ENCODE measurements at regions not wholly inside any gene's neighbourhood (a gene's known extent, or its start where the extent isn't known, plus 50 kb on each side); places are given as distances from the start of the nearest gene placed in this dataset.

DNA sequence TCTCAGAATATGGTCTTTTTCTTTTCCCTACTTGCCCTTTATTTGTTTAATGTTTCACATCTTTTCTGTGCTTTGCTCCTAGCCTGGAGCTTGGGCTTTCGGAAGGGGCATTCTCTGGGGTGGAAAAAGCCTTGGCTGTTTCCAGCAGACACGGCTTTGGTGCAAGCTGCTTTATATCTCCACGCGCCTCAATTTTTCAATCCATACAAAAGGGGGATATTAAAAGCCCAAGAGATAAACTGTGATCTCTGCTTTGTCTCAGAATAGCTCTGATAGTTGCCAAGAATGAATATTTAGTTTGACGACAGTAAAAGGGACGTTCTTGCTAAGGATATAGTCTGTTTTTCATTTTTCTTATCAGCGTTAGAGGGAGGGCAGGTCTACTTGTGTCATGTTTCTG, 194.0 kb upstream of the KIRREL3 start:
- no peak for DNase-seq

DNA sequence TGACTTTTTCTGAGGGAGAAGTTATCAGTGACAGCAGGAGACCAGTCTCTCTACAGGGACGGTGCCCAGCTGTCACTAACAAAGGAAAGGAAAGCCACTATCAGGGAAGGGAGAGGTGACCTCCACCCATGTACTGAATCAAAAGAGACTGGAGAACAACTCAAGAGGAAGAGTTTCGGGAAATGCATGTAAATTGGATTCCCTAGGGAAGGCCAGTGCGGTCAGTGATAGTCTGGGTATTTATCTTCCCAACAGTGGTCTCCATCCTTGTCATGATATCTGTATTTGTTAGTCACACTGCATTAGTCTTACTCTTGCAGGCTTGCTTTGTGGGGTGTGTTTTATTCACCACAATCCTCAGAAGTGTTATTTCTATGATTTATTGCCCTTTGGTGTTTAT, 193.4 kb upstream of the KIRREL3 start:
- no peak for DNase-seq

DNA sequence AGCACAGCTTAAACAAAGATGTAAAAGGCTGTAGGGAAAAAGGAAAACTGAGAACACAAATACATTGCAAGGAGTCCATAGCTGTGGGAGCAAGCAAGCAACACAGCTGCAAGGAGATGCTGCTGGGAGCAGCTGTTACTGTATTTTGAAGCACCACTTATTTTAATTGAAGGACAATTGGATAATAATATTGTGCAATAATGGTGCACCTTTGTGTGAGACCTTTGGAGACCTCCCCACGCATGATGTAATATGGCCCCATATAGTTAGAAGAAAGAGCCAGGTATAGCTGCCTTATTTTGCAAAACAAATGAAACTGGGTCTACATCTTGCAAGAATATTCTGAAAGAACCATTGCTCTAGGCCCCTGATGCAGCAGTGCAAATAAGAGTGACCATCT, 191.1 kb upstream of the KIRREL3 start:
- no peak for DNase-seq

DNA sequence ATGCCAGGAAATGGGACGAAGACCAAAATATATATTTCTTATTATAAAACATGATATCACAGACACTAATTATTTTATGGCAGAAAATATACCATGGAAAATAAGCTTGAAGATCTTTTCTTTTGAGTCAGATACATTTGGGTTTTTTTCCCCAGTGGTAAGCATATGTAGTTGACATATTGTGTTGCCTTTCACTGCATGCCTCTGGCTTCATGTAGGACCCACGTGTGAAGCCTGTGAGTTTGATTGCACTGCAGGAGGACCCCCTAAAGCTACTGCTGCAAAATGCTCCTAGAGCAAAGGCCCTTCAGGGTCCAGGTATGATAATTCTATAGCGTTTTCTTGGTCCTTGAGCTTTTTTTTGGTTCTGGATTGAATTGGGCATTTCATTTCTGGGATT, 190.7 kb upstream of the KIRREL3 start:
- DNase-seq, result no peak

DNA sequence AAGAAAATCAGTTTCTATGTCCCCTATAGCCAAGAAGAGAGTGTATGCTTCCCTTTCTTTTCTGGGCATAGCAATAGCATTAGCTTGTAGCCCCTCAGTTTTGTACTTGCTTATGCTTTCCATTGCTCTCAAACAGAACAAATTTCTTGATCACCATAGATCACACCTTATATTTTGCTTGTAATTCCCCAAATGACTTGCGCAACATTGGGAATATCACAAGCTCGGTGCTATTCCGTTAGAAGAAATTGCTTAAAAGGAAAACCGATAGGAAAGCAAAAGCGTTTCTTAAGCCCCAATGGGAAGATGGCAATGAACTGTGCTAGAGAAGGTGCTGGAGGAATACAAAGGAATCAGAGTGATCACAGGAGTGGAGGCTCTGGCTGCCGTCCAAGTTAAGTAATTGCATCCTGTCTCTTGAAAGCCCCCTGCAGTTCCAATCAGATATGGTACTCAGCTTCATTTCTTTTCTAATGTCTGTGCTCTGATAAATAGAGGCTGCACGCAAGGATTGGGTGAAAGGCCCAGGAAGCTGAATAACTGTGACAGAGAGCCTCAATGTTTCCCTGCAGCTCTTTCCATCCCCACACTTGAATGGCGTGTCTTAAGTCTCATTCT, 182.1 kb upstream of the KIRREL3 start:
- DNase-seq, result no peak

DNA sequence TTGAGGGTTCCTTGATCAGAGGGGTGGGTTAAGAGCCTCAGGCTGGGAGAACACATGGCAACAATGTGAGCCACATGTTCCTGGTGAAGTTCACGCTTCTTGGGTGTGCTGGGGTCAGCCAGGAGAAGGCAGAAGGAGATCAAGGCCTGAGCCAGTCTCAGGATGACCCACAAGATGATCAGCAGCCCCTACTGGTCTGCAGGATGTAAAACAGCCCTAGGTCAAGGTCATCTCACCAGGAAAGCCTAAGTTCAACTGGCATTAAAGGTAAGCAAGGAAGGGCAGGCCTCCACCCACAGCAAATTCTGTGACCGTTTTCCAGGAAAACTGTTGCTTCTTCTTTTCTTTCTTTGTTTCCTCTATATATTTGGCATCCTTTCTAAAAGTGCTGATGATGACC, 156.7 kb upstream of the KIRREL3 start:
- no peak for DNase-seq

DNA sequence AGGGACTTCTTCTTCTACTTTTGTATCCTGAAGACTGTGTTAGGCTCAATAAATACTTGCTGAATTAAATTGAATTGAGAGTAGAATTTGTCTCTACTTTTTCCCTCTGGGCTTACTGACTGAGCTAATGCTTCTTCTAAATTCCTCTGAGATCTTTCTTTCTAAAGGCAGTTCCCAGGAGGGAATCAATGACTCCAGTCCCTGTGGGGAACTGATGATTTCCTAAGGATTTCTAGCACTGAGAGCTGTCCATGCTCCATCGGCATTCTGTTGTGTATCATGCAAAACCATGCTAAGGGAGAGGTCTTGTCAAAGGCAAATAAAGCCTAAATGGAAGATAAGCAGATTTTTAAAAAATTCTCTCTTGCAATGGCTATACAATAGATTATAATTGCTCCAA, 148.8 kb upstream of the KIRREL3 start:
- no peak for DNase-seq

DNA sequence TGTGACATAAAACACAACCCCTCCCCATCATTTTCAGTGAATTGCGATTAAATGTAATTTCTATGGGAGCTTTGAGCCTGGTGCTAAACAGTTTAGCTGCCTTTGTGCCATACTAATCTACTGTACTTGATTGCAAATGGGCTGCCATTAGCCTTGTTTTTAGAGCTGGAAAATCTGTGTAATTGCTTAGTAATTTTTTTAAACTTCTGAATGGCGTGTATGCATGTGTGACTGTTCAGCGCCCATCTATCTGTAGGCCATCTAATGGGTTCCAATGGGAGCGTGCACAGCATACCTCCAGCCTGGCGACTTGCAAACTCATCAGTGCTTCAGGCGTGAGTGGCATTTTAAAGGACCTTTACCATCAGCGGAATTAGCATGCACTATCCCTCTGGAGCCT, 142.7 kb upstream of the KIRREL3 start:
- DNase-seq, result no peak

DNA sequence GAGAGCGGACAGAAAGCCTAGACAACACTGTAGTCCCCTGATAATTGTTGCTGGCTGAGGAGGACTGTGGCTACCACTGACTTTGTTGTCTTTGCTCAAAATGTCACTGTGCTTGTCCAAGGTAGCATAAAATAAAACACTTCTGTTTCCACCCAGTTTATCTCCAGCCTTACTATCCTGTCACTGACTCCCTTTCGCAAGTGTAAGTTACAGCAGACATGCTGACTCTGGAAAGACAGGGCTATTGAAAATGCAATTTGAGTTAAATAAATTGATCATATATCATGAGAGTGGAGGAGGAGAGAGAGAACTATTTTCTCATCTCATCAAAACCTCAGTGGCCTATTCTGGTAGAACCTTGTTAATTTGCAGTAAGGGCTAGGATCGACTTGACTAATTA, 138.0 kb upstream of the KIRREL3 start:
- DNase-seq, result no peak

DNA sequence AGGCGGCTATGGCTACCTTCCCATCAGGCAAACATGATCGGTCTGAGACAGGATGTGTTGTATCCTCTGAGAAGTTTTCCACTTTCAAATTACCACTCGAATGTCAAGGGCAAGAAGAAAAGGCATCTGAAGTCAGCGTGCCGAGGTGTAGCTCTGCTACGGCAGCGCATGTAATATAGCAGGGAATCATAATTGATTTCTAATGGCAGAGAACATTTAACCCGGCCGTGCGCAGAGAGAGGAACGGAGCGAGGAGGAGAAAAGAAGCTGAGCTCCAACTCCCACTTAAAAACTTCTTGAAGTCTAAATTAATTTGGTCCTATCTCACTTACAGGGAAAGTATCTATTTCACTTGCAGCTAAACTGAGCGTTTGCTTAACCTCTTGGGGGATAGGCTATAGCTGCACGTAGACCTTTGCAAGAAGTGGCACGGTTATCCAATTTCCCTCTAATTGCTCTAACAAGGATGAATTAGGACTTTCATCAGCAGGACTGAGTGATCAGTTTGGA, 137.3 kb upstream of the KIRREL3 start:
- DNase-seq, result no peak

DNA sequence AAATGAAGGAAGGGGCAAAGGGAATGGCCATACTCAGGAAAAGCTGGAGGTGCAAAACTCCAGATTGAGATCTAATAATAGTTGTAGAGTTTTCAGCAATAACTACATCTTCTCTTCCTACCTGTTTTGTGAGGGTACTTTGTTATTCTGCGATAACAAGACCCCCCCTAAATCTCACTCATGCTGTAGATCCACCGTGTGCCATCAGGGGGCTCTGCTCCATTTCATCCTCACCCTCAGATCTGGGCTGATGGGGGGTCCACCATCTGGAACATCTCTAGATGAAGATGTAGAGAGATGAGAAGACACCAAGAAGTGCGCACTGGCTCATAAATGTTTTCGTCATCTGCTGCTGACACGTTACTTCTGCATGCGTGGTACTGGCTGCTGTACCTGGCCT, 135.9 kb upstream of the KIRREL3 start:
- no peak for DNase-seq

DNA sequence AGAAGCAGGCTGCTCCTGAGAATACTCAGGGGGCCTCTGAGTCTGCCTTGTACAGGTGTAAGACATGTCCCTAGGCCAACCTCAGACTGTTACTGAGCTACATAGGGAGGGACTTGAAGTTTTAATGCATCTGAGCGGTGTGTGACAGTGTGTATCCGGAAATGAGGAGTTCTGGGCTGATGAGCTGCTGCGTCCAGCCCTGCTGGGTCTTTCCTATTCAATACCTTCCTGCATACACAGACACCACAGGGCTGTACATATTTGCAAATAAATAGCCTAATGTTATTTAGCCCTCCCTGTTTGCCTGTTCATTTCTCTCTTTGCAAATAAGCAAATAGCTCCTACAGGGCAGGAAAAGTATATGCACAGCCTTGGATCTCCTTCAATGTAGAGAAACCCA, 134.7 kb upstream of the KIRREL3 start:
- DNase-seq, result no peak

DNA sequence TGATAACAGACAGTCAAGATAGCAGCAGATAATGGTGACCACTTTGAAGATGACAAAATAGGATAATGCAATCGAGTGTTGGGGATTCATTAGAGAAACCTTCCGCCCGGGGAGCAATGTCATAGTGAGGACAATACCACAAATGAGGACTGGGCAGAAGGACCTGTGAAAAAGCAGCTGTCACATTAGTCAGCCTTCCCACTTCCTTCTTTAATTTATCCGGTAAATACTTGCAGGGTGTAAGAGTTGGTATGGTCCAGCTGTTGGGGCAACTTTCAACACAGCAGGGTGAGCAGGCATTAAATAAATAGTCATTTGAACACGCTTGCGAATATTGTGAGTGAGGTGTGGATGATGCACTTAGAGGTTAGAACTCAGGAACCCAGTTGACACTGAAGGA, 132.5 kb upstream of the KIRREL3 start:
- no peak for DNase-seq

DNA sequence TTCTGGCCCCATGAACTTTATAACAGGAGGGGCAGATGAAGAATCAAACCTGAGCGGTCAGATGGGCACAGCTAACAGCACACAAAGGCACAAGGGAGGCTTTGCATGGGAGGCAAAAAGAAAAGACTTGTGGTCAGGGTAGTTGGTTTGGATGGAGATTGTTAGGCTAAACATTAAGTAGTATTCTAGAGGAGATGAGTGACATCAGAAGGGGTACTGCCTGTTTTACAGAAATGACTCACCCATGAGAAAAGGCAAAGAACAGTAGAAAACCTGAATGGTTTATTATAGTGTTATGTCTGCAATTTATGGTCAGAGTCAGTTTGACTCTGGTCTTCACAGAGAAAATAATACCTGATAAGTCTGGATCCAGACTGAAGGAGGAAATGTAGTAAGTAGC, 129.8 kb upstream of the KIRREL3 start:
- no peak for DNase-seq

DNA sequence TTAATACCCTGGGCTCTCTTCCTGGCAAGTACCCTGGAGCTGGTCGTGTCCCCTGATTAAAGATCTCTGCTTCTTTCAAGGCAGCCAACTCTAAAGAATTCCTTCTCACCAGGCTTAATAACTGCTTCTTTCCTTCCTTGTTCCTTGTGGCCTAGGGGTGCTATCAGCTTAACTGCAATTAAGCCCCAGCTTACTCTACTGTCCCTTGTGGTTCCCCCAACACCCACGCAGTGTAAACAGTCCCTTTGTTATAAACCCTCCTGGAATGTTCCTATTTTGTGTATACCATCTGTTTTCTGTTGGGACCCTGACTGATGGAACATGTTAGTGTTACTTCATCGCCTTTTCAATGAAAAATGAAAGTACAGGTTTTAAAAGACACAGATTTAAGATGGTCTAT, 126.4 kb upstream of the KIRREL3 start:
- no peak for DNase-seq

DNA sequence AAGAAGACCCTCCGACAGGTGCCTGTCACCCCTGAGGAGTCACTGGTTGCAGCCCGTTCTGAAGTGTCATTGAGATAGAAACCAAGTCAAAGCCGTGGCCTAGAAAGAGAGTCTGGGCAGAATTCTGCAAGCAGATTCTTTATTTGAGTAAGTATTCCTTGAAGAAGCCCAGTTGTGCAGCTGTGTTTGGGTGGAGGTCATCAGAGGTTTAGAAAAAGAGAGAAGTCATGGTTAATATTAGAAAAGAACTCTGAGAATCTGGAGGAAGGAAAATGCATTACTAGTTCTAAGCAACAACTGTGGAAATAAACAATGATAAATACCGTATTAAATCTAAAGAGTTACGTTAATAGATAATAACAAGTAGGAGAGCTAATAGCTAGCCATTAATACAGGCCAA, 118.8 kb upstream of the KIRREL3 start:
- DNase-seq, result no peak

DNA sequence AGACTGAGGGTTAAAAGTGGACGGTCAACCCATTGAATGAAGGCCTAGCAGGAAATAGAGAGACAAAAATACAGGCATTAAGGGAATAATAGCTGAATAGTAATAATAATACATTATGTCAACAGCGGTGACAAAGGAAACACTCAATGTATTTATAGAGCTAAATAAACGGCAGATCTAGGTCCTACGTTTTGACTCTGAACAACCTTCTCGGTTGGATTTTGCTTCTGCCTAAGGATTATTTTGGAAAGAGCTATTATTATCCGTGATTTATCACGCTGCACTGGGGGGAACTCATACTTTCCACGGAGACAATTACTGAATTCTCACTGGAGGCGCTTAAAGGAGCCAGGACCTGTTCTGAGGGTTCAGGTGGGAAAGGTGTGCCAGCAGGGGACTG, 118.2 kb upstream of the KIRREL3 start:
- no peak for DNase-seq

DNA sequence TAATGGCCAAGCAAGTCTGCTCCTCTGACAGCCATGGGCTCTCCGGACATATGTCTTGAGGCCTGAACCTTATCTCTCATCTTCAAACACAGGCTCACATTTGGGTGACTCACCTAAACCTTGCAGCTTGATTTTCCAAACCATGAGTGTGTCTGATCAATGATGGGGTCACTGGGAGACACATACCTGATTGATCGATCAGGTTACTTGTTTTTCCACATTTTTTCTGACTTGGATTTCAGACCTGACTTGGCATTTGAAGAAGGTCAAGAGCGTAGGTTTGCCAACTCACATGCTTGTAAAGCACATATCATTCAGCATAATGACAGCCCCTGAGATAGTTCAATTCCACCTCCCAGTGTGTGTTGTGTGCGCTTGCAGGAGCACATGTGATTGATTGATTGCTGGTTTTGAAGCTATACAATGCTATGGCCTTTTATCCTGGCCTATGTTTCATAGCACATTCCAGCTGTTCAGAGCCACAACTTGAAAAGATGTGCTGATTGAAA, 116.7 kb upstream of the KIRREL3 start:
- DNase-seq, result no peak

DNA sequence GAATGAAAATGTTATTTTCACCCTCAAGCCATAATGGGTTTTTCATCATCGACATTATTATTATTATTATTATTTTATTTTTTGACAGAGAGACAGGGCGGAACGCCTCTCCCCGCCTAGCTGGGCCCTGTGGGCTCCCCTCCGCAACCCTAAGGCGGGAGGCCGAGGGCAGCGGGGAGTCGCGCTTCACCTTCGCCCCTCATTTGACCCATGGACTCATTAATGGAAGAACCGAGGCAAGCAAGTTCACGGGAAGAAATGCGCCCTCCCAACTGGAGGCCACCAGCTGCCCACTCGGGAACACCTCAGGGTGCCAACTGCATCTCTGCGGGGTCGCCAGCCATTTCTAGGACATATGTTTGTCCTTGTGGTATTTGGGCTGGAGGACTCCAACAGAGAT, 115.3 kb upstream of the KIRREL3 start:
- no peak for DNase-seq

DNA sequence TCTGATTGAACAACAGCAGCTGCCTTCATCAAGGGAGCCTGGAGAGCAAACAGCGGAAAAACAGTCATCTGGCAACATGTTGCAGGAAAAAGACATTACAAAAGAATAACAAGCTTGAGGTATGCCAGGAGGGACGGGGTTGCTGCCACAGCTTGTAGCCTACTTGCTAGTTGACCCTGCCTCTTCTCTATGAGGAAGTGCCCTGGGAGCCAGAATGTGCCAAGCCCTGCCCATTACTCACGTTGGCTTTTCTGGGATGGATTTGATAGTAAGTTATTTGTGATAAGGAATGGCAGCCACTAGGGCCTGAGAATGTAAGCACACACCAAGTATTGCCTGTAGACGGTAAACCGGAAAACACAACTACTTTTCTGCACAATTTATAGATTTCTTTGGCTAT, 113.5 kb upstream of the KIRREL3 start:
- DNase-seq, result no peak

DNA sequence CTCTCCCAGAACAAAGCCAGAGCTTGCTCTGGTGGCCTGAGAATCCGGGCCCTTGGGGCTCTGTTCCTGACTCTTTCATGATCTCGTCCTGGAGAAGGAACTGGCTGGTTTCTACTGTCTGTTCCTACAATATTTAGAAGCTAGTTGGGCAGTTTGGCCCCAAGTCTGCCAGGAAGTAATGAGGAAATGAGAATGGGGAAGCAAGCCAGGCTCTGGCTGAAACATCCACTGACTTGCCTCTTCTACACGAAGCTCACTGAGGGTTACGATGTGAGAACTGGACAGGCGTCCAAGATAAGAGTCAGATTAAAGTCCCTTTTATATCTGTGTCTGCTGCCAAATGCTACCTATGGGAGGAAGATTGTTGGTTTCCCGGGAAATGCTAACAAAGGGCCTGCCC, 110.0 kb upstream of the KIRREL3 start:
- DNase-seq, result no peak

DNA sequence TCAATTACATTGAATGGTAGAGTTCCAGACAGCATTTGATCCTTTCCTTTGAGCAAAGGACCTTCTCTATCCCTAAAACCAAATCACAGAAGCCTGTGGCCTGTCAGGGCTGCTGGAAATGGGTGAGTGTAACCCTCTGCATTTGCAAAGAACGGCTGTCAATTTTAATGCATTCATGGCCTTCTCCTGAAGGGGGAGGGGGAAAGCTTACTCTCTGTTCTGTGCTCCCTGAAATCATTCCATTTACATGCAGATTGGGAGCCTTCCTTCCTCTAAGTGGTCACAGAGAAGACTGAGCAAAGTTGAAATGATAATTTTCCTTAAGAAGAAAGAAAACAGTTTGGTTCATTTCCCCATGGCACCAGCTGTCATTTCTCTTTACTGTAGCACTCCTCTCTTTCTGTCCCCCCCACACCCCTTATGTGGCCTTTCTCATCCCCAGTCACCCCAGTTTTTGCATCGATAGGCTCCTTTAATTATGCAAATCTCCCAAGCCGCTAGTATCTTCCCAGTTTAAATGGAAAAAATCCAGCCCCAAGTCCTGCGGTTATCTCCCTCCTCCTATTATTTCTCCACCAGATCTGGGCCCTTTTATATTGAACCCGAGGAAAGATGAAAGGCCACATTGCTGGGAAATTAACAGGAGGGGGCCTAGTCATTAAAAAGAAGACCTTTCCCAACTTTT, 109.4 kb upstream of the KIRREL3 start:
- no peak for DNase-seq

DNA sequence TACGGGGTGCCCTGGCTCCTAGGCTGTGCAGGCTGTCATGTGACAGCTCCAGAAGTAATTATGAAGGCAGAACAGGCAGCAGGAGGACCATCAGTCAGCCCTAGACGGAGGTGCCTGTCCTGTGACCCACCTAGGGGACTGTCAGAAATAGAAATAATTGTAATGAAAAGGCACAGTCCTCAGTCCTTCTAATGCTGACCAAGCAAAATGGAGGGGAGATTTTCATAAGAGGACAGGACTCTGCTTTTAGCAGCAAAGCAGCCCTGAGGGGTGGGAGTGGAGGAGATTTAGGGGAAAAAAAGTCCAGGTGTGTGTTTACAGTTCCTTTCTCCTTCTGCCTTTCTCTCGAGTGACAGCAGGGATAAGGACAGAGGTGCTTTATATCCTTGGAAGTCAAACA, 108.3 kb upstream of the KIRREL3 start:
- no peak for DNase-seq

DNA sequence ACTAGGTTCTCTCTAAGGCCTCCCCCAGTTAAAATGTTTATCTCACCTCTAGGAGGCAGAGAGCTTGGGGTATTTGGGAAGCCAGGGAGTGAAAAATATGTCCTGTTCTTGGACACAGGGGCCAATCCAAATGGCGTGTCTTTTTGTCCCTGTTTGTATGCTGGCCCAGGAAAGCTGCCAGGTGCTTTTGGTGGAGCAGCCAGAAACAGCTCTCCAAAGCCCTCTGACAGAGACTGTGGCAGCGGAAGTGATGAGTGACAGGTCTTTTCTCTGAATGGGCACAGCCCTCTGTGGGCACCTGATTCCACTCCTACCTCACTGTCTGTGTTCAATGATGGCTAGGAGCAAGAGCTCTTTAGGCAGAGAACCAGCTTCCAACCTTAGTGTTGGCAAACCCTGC, 106.4 kb upstream of the KIRREL3 start:
- DNase-seq, result no peak

All from CD4-positive, alpha-beta T cell treated with Interleukin-17A for 1 hour (primary cell).